ENCODE measurements at regions not wholly inside any gene's neighbourhood (a gene's known extent, or its start where the extent isn't known, plus 50 kb on each side); places are given as distances from the start of the nearest gene placed in this dataset.
A peak's percentile ranks its signal among the peaks of the same experiment; 100 is the strongest.

- no peak overlapping the region for H3K27ac ChIP-seq
- TF ChIP-seq CTCF (IDR thresholded peaks at IDR 0.05), result no peak
- no peak for TF ChIP-seq ZFX (IDR thresholded peaks at IDR 0.05; ENCODE audit: borderline replicate concordance)
Observed at GRCh38 chr5:44497606-44498005, 108.4 kb upstream of the FGF10 start.

- H3K27ac ChIP-seq, result no peak overlapping the region
- TF ChIP-seq CTCF (IDR thresholded peaks at IDR 0.05), result 0 out of 2 replicates have a peak, but pooled peaks have one; percentile 8
- no peak for TF ChIP-seq ZFX (IDR thresholded peaks at IDR 0.05; ENCODE audit: borderline replicate concordance)
Observed at GRCh38 chr5:44495280-44495679, 106.1 kb upstream of the FGF10 start.

- H3K27ac ChIP-seq, result no peak overlapping the region
- no peak for TF ChIP-seq ZFX (IDR thresholded peaks at IDR 0.05; ENCODE audit: borderline replicate concordance)
- no peak for TF ChIP-seq CTCF (IDR thresholded peaks at IDR 0.05)
Observed at GRCh38 chr5:44489759-44490158, 100.5 kb upstream of the FGF10 start.

- no peak overlapping the region for H3K27ac ChIP-seq
- TF ChIP-seq ZFX (IDR thresholded peaks at IDR 0.05; ENCODE audit: borderline replicate concordance) (no peak), CTCF (IDR thresholded peaks at IDR 0.05) (no peak)
Observed at GRCh38 chr5:44486591-44486990, 97.4 kb upstream of the FGF10 start.

- TF ChIP-seq ZFX (IDR thresholded peaks at IDR 0.05; ENCODE audit: borderline replicate concordance) (no peak), CTCF (IDR thresholded peaks at IDR 0.05) (no peak)
- H3K27ac ChIP-seq, result no peak overlapping the region
Observed at GRCh38 chr5:44454002-44454401, 64.8 kb upstream of the FGF10 start.

GRCh38 chr5:44446399-44446798, 57.2 kb upstream of the FGF10 start:
- no peak for TF ChIP-seq CTCF (IDR thresholded peaks at IDR 0.05)
- no peak overlapping the region for H3K27ac ChIP-seq

GRCh38 chr5:44443172-44443571, 54.0 kb upstream of the FGF10 start:
- H3K27ac ChIP-seq, result no peak overlapping the region
- no peak for TF ChIP-seq CTCF (IDR thresholded peaks at IDR 0.05)
- TF ChIP-seq ZFX (IDR thresholded peaks at IDR 0.05; ENCODE audit: borderline replicate concordance), result no peak

Measured in 22Rv1 (cell line).